ENCODE measurements at regions not wholly inside any gene's neighbourhood (a gene's known extent, or its start where the extent isn't known, plus 50 kb on each side); places are given as distances from the start of the nearest gene placed in this dataset.

GRCh38 chr4:156539376-156539775 is 432.2 kb downstream of the PDGFC start:
- no peak for DNase-seq (ENCODE audit: low spot score)
- no peak overlapping the region for H3K4me3 Mint-ChIP-seq (ENCODE audit: unreplicated experiment)
- H3K4me1 Mint-ChIP-seq (ENCODE audit: low read depth) = peaks cover 29% of the 10 kb centered on the region
- TF ChIP-seq CTCF (IDR thresholded peaks at IDR 0.05) = no peak
- no peaks in the 10 kb centered on the region for H3K9me3 Mint-ChIP-seq (ENCODE audit: low read depth)
- no peaks in the 10 kb centered on the region for H3K27me3 Mint-ChIP-seq (ENCODE audit: low read depth)
- H3K27ac Mint-ChIP-seq (ENCODE audit: unreplicated experiment) = no peak overlapping the region
- peaks cover 2% of the 10 kb centered on the region for H3K36me3 Mint-ChIP-seq (ENCODE audit: low read depth)

- no peak for TF ChIP-seq CTCF (IDR thresholded peaks at IDR 0.05)
- no peak overlapping the region for H3K27ac Mint-ChIP-seq (ENCODE audit: unreplicated experiment)
- H3K27me3 Mint-ChIP-seq (ENCODE audit: low read depth) = no peaks in the 10 kb centered on the region
- H3K36me3 Mint-ChIP-seq (ENCODE audit: low read depth) = peaks cover 5% of the 10 kb centered on the region
- DNase-seq (ENCODE audit: low spot score) = no peak
- peaks cover 5% of the 10 kb centered on the region for H3K9me3 Mint-ChIP-seq (ENCODE audit: low read depth)
- no peak overlapping the region for H3K4me3 Mint-ChIP-seq (ENCODE audit: unreplicated experiment)
- peaks cover 29% of the 10 kb centered on the region for H3K4me1 Mint-ChIP-seq (ENCODE audit: low read depth)
These were observed 432.8 kb downstream of the PDGFC start for GRCh38 chr4:156538651-156539257.

DNA sequence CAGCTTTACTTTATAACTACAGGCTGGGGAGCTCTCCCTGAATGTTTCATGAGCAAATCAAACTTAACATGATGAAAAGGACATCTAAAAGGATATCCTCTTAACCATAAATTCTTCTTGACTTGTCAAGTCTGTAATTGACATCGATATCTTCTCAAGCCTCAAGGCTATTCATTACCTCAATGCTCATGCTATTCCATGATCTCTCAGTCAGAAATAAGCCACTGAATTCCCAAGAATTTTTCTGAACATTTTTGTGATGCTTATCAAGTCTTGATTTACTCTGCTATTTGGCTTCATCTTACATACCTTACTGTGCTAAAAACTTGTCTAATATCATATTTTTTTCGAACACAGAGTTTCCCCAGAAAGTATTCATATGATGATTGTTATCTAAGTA is 433.4 kb downstream of the PDGFC start:
- no peak for TF ChIP-seq CTCF (IDR thresholded peaks at IDR 0.05)
- no peaks in the 10 kb centered on the region for H3K27me3 Mint-ChIP-seq (ENCODE audit: low read depth)
- peaks cover 8% of the 10 kb centered on the region for H3K36me3 Mint-ChIP-seq (ENCODE audit: low read depth)
- H3K9me3 Mint-ChIP-seq (ENCODE audit: low read depth) = peaks cover 8% of the 10 kb centered on the region
- no peak overlapping the region for H3K4me3 Mint-ChIP-seq (ENCODE audit: unreplicated experiment)
- H3K4me1 Mint-ChIP-seq (ENCODE audit: low read depth) = peaks cover 29% of the 10 kb centered on the region
- no peak for DNase-seq (ENCODE audit: low spot score)
- no peak overlapping the region for H3K27ac Mint-ChIP-seq (ENCODE audit: unreplicated experiment)

GRCh38 chr4:156537286-156537685 is 434.3 kb downstream of the PDGFC start:
- no peak for DNase-seq (ENCODE audit: low spot score)
- H3K27ac Mint-ChIP-seq (ENCODE audit: unreplicated experiment) = no peak overlapping the region
- no peaks in the 10 kb centered on the region for H3K27me3 Mint-ChIP-seq (ENCODE audit: low read depth)

GRCh38 chr4:156536661-156537060 is 434.9 kb downstream of the PDGFC start:
- TF ChIP-seq CTCF (IDR thresholded peaks at IDR 0.05) = no peak
- Mint-ChIP-seq H3K4me1 (ENCODE audit: low read depth) (peaks cover 29% of the 10 kb centered on the region), H3K4me3 (ENCODE audit: unreplicated experiment) (no peak overlapping the region), H3K9me3 (ENCODE audit: low read depth) (peaks cover 13% of the 10 kb centered on the region), H3K27ac (ENCODE audit: unreplicated experiment) (peak overlapping the region; percentile 17), H3K36me3 (ENCODE audit: low read depth) (peaks cover 11% of the 10 kb centered on the region), H3K27me3 (ENCODE audit: low read depth) (no peaks in the 10 kb centered on the region)
- no peak for DNase-seq (ENCODE audit: low spot score)

More at GRCh38 chr4:156537286-156537685, 434.3 kb downstream of the PDGFC start:
- Mint-ChIP-seq H3K9me3 (ENCODE audit: low read depth) (peaks cover 13% of the 10 kb centered on the region), H3K4me1 (ENCODE audit: low read depth) (peaks cover 29% of the 10 kb centered on the region), H3K4me3 (ENCODE audit: unreplicated experiment) (no peak overlapping the region), H3K36me3 (ENCODE audit: low read depth) (peaks cover 11% of the 10 kb centered on the region)
- TF ChIP-seq CTCF (IDR thresholded peaks at IDR 0.05) = no peak
